Neuronal stem cell (in vitro differentiated cells): ENCODE measurements at regions not wholly inside any gene's neighbourhood (a gene's known extent, or its start where the extent isn't known, plus 50 kb on each side); places are given as distances from the start of the nearest gene placed in this dataset.

Experiments used
- DNase-seq: peaks from one replicate; pipeline ENCODE4 v3.0.0-alpha.2; 2013; ENCODE audit warnings: low spot score
- H2AFZ ChIP-seq: one replicate; pipeline ENCODE4 v1.6.1; 2013; ENCODE audit warnings: mild to moderate bottlenecking, low read length, inconsistent platforms
- H2AK5ac ChIP-seq: 2 replicates; pipeline ENCODE4 v1.6.1; 2013; ENCODE audit warnings: low read depth, mild to moderate bottlenecking, inconsistent platforms, low read length, moderate library complexity, mixed read lengths
- H2BK120ac ChIP-seq: 2 replicates; pipeline ENCODE4 v1.6.1; 2013; ENCODE audit warnings: low read depth, mild to moderate bottlenecking, inconsistent platforms, low read length, moderate library complexity, mixed read lengths
- H2BK12ac ChIP-seq: one replicate; pipeline ENCODE4 v1.6.1; 2013; ENCODE audit warnings: low read length, inconsistent platforms
- H2BK15ac ChIP-seq: 2 replicates; pipeline ENCODE4 v1.6.1; 2013; ENCODE audit warnings: mild to moderate bottlenecking, low read length, inconsistent platforms, mixed read lengths
- H2BK5ac ChIP-seq: one replicate; pipeline ENCODE4 v1.6.1; 2013; ENCODE audit warnings: inconsistent platforms, mild to moderate bottlenecking, low read length, moderate library complexity
- H3K14ac ChIP-seq: one replicate; pipeline ENCODE4 v1.6.1; 2013; ENCODE audit warnings: low read length, inconsistent platforms
- H3K18ac ChIP-seq: 2 replicates; pipeline ENCODE4 v1.6.1; 2013; ENCODE audit warnings: low read length, inconsistent platforms
- H3K23ac ChIP-seq: 2 replicates; pipeline ENCODE4 v1.6.1; 2013; ENCODE audit warnings: low read depth, mild to moderate bottlenecking, mixed read lengths, low read length, inconsistent platforms; ENCODE audit not compliant: poor library complexity
- H3K27ac ChIP-seq: replicated peaks from 3 replicates; pipeline ENCODE4 v1.5.1; 2013; ENCODE audit warnings: low read length, inconsistent platforms
- H3K27me3 ChIP-seq, 3 experiments: 2 replicates each; pipeline ENCODE4 v1.6.1; 2013; ENCODE audit warnings: low read length in 3 of 3, mild to moderate bottlenecking in 2 of 3, inconsistent platforms in 1 of 3, low read depth in 1 of 3, mixed read lengths in 1 of 3, moderate library complexity in 1 of 3; ENCODE audit not compliant: control insufficient read depth in 3 of 3, insufficient read depth in 3 of 3
- H3K36me3 ChIP-seq, 2 donors: replicated peaks in 1 of 2; 2 replicates each; pipeline ENCODE4 v1.6.1; 2013; ENCODE audit warnings: low read length in 2 of 2; ENCODE audit not compliant: control insufficient read depth in 2 of 2, insufficient read depth in 2 of 2
- H3K4ac ChIP-seq: 2 replicates; pipeline ENCODE4 v1.6.1; 2013; ENCODE audit warnings: inconsistent platforms, mild to moderate bottlenecking, low read length, moderate library complexity
- H3K4me1 ChIP-seq, 2 donors: 1 replicate in 1 of 2; 2 replicates in 1 of 2; pipeline ENCODE4 v1.6.1; 2013; ENCODE audit warnings: low read length in 2 of 2, low read depth in 1 of 2; ENCODE audit not compliant: control insufficient read depth in 2 of 2, insufficient read depth in 1 of 2
- H3K4me2 ChIP-seq: one replicate; pipeline ENCODE4 v1.6.1; 2013; ENCODE audit warnings: mild to moderate bottlenecking, low read length, inconsistent platforms; ENCODE audit not compliant: insufficient read depth, poor library complexity, severe bottlenecking
- H3K4me3 ChIP-seq, 2 donors: 2 replicates each; pipeline ENCODE4 v1.5.1; 2013; ENCODE audit warnings: low read length in 2 of 2, mild to moderate bottlenecking in 2 of 2, inconsistent platforms in 1 of 2, moderate library complexity in 1 of 2
- H3K79me1 ChIP-seq: one replicate; pipeline ENCODE4 v1.6.1; 2013; ENCODE audit warnings: low read depth, mild to moderate bottlenecking, inconsistent platforms, low read length, moderate library complexity
- H3K9ac ChIP-seq: one replicate; pipeline ENCODE4 v1.6.1; 2013; ENCODE audit warnings: mild to moderate bottlenecking, low read depth, low read length, inconsistent platforms; ENCODE audit not compliant: poor library complexity
- H3K9me3 ChIP-seq, 2 donors: replicated peaks in 1 of 2; 2 replicates each; pipeline versions ENCODE3 to v1.6.1; 2013; ENCODE audit warnings: low read length in 2 of 2, mild to moderate bottlenecking in 2 of 2, inconsistent platforms in 1 of 2, low read depth in 1 of 2, mixed read lengths in 1 of 2, moderate library complexity in 1 of 2; ENCODE audit not compliant: control insufficient read depth in 2 of 2, insufficient read depth in 1 of 2
- H4K8ac ChIP-seq: one replicate; pipeline ENCODE4 v1.6.1; 2013; ENCODE audit warnings: low read depth, mild to moderate bottlenecking, inconsistent platforms, low read length, moderate library complexity
- H4K91ac ChIP-seq: one replicate; pipeline ENCODE4 v1.6.1; 2013; ENCODE audit warnings: low read length, low read depth, mild to moderate bottlenecking, inconsistent platforms; ENCODE audit not compliant: poor library complexity
- WGBS, 2 donors: extraction: QIAGEN DNeasy Blood & Tissue Kit; methylation state at CpG; one replicate each; pipeline ENCODE4 v1.1.7; 2013; ENCODE audit warnings: missing lambda C conversion rate in 2 of 2, mixed read lengths in 1 of 2; ENCODE audit not compliant: insufficient read length in 2 of 2, insufficient replicate concordance in 1 of 2; ENCODE audit errors: extremely low coverage in 2 of 2; 5-methylcytosine and 5-hydroxymethylcytosine counted together

DNA sequence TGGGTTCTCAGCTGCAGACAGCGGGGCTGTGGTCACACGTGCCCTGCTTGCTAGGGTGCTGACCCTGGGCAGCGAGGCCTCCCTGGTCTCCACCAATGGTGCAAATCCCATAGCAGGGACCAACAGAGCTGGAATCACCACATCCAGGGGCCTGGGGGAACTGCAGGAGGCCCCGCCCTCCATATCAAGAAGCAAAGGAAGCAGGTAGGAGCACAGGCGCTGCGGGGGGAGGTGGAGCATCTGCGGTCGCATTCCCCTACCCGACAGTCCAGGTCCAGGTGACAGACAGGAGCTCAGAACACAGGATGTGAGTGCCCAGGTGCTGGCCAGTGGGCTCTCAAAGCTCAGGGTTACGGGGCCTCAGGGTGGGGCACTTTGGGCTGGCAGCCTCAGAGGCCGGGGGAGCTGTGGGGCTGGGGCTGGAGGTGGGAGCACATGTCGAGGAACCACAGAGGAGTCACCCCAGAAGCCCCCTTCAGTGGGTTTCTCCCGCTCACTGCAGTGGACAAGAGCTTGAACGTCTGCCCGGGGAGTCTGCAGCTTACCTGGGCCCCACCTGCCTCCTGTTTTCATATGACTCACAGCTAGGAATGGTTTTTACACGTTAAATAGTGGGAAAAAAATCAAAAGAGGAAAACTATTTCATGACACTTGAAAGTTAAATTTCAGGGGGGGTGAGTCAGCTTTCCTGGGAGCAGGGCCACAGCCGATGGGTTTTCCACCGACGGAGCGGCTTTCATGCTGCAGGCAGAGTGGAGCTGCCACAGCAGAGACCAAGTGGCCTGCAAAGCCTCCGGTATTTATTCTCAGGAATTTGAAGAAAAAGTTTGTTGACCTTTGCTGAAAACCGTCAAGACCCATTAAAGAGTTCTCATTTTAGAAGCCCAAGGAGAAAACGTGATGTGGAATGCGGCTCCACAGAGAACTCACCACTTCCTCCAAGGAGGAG lies 148.7 kb upstream of the PPP2R2D start:
- Histone ChIP-seq H2BK15ac (peak overlapping the region; percentile 74), H3K4me2 (no peak overlapping the region), H3K9ac (no peak overlapping the region), H3K18ac (peak overlapping the region; percentile 86), H3K27ac (no peak overlapping the region), H2BK120ac (no peak overlapping the region), H3K79me1 (no peaks in the 10 kb centered on the region), H4K8ac (no peak overlapping the region), H2AFZ (peak overlapping the region; percentile 5), H2BK12ac (no peak overlapping the region), H2AK5ac (peak overlapping the region; percentile 87), H3K14ac (no peak overlapping the region), H3K23ac (no peak overlapping the region), H3K4me3 (no peak overlapping the region), H4K91ac (no peak overlapping the region), H3K36me3 (no peaks in the 10 kb centered on the region), H3K4me1 (peaks cover 33 to 34% of the 10 kb centered on the region in 2 donors), H2BK5ac (no peak overlapping the region), H3K9me3 (no peaks in the 10 kb centered on the region), H3K27me3 (peaks cover 0 to 9% (median 0%) of the 10 kb centered on the region in 3 experiments), H3K4ac (no peak overlapping the region)
- no peak for DNase-seq
- WGBS, 2 donors: no CpG with 5 or more reads among the region's 24 CpGs

DNA sequence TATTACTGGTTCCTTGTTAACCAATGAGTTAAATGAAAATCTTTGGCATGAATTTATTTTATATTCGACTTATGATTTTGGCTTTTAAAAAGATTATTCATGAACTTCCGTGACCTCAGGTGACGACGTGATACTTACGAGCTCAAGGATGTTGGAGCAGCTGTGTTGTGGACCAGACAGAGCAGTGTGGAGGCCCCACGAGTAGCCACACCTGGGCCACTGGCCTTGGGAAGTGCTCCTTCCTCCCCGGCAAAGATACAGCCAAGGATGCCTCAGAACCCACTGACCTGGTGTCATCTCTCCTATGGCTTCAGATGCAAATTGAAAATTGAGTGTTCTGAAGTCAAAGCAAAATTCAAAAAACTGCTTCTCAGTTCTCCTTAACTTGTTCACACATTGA lies 147.5 kb upstream of the PPP2R2D start:
- no peak overlapping the region for H2BK120ac ChIP-seq
- H2BK12ac ChIP-seq: no peak overlapping the region
- no peak overlapping the region for H3K4me2 ChIP-seq
- H2BK5ac ChIP-seq: no peak overlapping the region
- H3K36me3 ChIP-seq: peaks cover 0 to 3% of the 10 kb centered on the region in 2 donors
- no peak overlapping the region for H3K4me3 ChIP-seq
- no peak overlapping the region for H3K23ac ChIP-seq
- H4K8ac ChIP-seq: no peak overlapping the region
- no CpG with 5 or more reads among the region's 7 CpGs for WGBS, 2 donors
- no peak overlapping the region for H3K27ac ChIP-seq
- no peak overlapping the region for H3K9ac ChIP-seq
- H3K18ac ChIP-seq: no peak overlapping the region
- no peak overlapping the region for H3K4ac ChIP-seq
- peaks cover 0 to 3% of the 10 kb centered on the region in 2 donors for H3K9me3 ChIP-seq
- no peak overlapping the region for H2AFZ ChIP-seq
- DNase-seq: no peak
- peaks cover 36 to 37% of the 10 kb centered on the region in 2 donors for H3K4me1 ChIP-seq
- no peak overlapping the region for H2AK5ac ChIP-seq
- H3K14ac ChIP-seq: no peak overlapping the region
- no peak overlapping the region for H4K91ac ChIP-seq
- peaks cover 0 to 9% (median 3%) of the 10 kb centered on the region in 3 experiments for H3K27me3 ChIP-seq
- no peak overlapping the region for H2BK15ac ChIP-seq
- H3K79me1 ChIP-seq: no peaks in the 10 kb centered on the region

DNA sequence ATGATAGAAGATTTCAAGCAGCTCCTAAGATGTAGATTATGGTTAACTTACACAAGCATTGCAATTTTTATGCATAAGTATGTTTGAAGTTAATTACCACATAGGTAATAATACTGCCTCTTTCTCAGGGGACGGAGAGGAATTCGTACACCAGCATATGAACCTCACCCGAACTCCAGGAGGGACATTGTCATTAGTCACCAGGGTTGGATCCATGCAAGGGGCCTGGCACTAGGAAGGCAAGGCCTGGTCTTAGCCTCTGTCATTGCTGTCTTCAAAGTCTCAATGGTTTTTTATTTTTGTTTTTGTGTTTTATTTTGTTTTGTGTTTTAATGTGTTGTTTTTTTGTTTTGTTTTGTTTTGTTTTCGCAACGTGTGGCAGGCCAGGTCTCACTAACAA lies 145.6 kb upstream of the PPP2R2D start:
- Histone ChIP-seq H2BK5ac (no peak overlapping the region), H3K4me2 (no peak overlapping the region), H3K27ac (no peak overlapping the region), H3K23ac (no peak overlapping the region), H3K79me1 (no peaks in the 10 kb centered on the region), H2AFZ (no peak overlapping the region), H3K9ac (no peak overlapping the region), H3K36me3 (peaks cover 0 to 3% of the 10 kb centered on the region in 2 donors), H2BK15ac (no peak overlapping the region), H2BK12ac (no peak overlapping the region), H2BK120ac (no peak overlapping the region), H3K27me3 (peaks cover 0 to 3% (median 3%) of the 10 kb centered on the region in 3 experiments), H3K4ac (no peak overlapping the region), H3K9me3 (peaks cover 0 to 6% of the 10 kb centered on the region in 2 donors), H2AK5ac (no peak overlapping the region), H3K14ac (no peak overlapping the region), H3K4me3 (no peak overlapping the region), H4K8ac (no peak overlapping the region), H3K18ac (no peak overlapping the region), H3K4me1 (peaks cover 28 to 33% of the 10 kb centered on the region in 2 donors), H4K91ac (no peak overlapping the region)
- no peak for DNase-seq
- WGBS, 2 donors: 100% methylated on average over 1 of the region's 5 CpGs; no CpG with 5 or more reads in 1 of the 2 donors

DNA sequence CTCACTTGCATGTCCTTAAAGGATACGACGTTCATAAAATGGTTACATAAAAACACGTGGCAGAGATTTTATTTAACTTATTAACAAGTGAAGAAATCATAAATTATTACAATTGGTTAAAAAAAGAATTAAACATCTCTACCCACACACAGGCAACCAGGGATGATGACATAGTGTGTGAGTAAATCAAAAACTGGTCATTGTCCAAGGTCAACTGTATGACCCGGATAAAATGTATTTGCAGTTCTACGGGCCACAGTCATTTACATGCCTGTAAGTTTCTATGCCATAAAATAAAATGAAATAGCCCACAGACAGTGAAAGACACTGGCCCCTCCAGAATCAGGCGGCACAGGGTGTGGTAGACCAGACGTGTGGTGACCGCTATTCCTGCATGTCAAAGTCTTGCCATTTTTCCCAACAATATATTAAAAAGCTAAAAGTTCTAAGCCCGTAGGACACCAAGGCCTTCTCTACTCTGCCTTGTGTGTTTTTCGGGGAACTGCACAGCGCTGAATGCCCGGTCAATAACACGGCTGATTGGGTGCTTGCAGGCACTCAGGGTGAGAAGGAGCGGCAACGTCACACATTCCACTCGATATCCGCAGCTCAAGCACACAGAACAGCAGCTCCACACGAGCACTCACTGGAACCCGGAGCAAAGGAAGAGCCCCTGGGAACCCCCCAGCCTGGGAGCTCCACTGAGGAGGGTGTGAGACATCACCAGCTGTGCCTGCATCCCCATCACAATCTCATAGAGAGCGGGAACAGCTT lies 143.3 kb upstream of the PPP2R2D start:
- Histone ChIP-seq H4K91ac (no peak overlapping the region), H2BK15ac (no peak overlapping the region), H3K4me1 (peaks cover 14 to 30% of the 10 kb centered on the region in 2 donors), H3K18ac (peak overlapping the region; percentile 74), H2BK120ac (no peak overlapping the region), H3K9me3 (peaks cover 3 to 6% of the 10 kb centered on the region in 2 donors), H2BK5ac (no peak overlapping the region), H3K27me3 (peaks cover 0 to 3% (median 0%) of the 10 kb centered on the region in 3 experiments), H3K79me1 (no peaks in the 10 kb centered on the region), H3K23ac (no peak overlapping the region), H3K27ac (no peak overlapping the region), H2AK5ac (peak overlapping the region; percentile 9), H3K4ac (no peak overlapping the region), H3K14ac (no peak overlapping the region), H4K8ac (no peak overlapping the region), H2AFZ (no peak overlapping the region), H3K9ac (peak overlapping the region; percentile 56), H3K36me3 (peaks cover 0 to 3% of the 10 kb centered on the region in 2 donors), H3K4me2 (no peak overlapping the region), H3K4me3 (no peak overlapping the region), H2BK12ac (no peak overlapping the region)
- no CpG with 5 or more reads among the region's 20 CpGs for WGBS, 2 donors
- no peak for DNase-seq
